H9 (cell line): ENCODE measurements at regions not wholly inside any gene's neighbourhood (a gene's known extent, or its start where the extent isn't known, plus 50 kb on each side); places are given as distances from the start of the nearest gene placed in this dataset.

Source experiments
- DNase-seq: peaks from one replicate; pipeline ENCODE4 v3.0.0-alpha.2; 2017
- H2AFZ ChIP-seq: one replicate; pipeline ENCODE4 v1.6.1; 2013; ENCODE audit warnings: mild to moderate bottlenecking, low read length, control low read depth, moderate library complexity
- H2AK5ac ChIP-seq: 2 replicates; pipeline ENCODE4 v1.6.1; 2013; ENCODE audit warnings: low read length, control low read depth, mixed read lengths; ENCODE audit not compliant: insufficient read length
- H2BK120ac ChIP-seq: one replicate; pipeline ENCODE4 v1.6.1; 2013; ENCODE audit warnings: low read depth, mild to moderate bottlenecking, low read length, control low read depth, inconsistent platforms; ENCODE audit not compliant: poor library complexity, severe bottlenecking
- H2BK12ac ChIP-seq: 2 replicates; pipeline ENCODE4 v1.6.1; 2013; ENCODE audit warnings: low read length, control low read depth, mixed read lengths, low read depth; ENCODE audit not compliant: insufficient read length
- H2BK15ac ChIP-seq: 2 replicates; pipeline ENCODE4 v1.6.1; 2013; ENCODE audit warnings: low read depth, low read length, control low read depth
- H2BK20ac ChIP-seq: one replicate; pipeline ENCODE4 v1.6.1; 2013; ENCODE audit warnings: low read depth, mild to moderate bottlenecking, low read length, control low read depth, inconsistent platforms; ENCODE audit not compliant: poor library complexity, severe bottlenecking
- H2BK5ac ChIP-seq: 2 replicates; pipeline ENCODE4 v1.6.1; 2013; ENCODE audit warnings: low read length, control low read depth, mixed read lengths; ENCODE audit not compliant: insufficient read length
- H3K14ac ChIP-seq: 2 replicates; pipeline ENCODE4 v1.6.1; 2013; ENCODE audit warnings: low read length, control low read depth; ENCODE audit not compliant: insufficient read depth
- H3K18ac ChIP-seq: 2 replicates; pipeline ENCODE4 v1.6.1; 2013; ENCODE audit warnings: low read depth, mild to moderate bottlenecking, mixed read lengths, low read length, control low read depth; ENCODE audit not compliant: insufficient read length
- H3K23ac ChIP-seq: 2 replicates; pipeline ENCODE4 v1.6.1; 2013; ENCODE audit warnings: low read length, control low read depth, mixed read lengths, low read depth; ENCODE audit not compliant: insufficient read length
- H3K23me2 ChIP-seq: 2 replicates; pipeline ENCODE4 v1.6.1; 2013; ENCODE audit warnings: low read depth, mild to moderate bottlenecking, mixed read lengths, low read length, control low read depth; ENCODE audit not compliant: insufficient read length, poor library complexity, severe bottlenecking
- H3K27ac ChIP-seq: 2 replicates; pipeline ENCODE4 v1.5.1; 2013; ENCODE audit warnings: low read length, control low read depth, mixed read lengths, low read depth; ENCODE audit not compliant: insufficient read length
- H3K27me3 ChIP-seq: 2 replicates; pipeline ENCODE4 v1.6.1; 2013; ENCODE audit warnings: low read length, control low read depth, inconsistent platforms; ENCODE audit not compliant: insufficient read depth
- H3K4ac ChIP-seq: 2 replicates; pipeline ENCODE4 v1.6.1; 2013; ENCODE audit warnings: low read depth, mild to moderate bottlenecking, control low read depth, inconsistent platforms, low read length, moderate library complexity
- H3K4me1 ChIP-seq: 2 replicates; pipeline ENCODE4 v1.6.1; 2013; ENCODE audit warnings: low read length, control low read depth, inconsistent platforms; ENCODE audit not compliant: insufficient read depth
- H3K4me2 ChIP-seq: 2 replicates; pipeline ENCODE4 v1.6.1; 2013; ENCODE audit warnings: low read length, control low read depth, mixed read lengths; ENCODE audit not compliant: insufficient read length, insufficient read depth
- H3K56ac ChIP-seq: 2 replicates; pipeline ENCODE4 v1.6.1; 2013; ENCODE audit warnings: low read depth, mild to moderate bottlenecking, mixed read lengths, low read length, control low read depth; ENCODE audit not compliant: insufficient read length
- H3K79me1 ChIP-seq: 2 replicates; pipeline ENCODE4 v1.6.1; 2013; ENCODE audit warnings: low read depth, mild to moderate bottlenecking, moderate library complexity, low read length, control low read depth, inconsistent platforms; ENCODE audit not compliant: insufficient read depth, poor library complexity, severe bottlenecking
- H3K79me2 ChIP-seq: 2 replicates; pipeline ENCODE4 v1.6.1; 2013; ENCODE audit warnings: low read length, control low read depth, inconsistent platforms; ENCODE audit not compliant: insufficient read depth
- H3K9ac ChIP-seq: 2 replicates; pipeline ENCODE4 v1.6.1; 2013; ENCODE audit warnings: low read length, control low read depth, mixed read lengths; ENCODE audit not compliant: insufficient read length; ENCODE audit errors: extremely low read depth
- H3K9me3 ChIP-seq: one replicate; pipeline ENCODE4 v1.6.1; 2013; ENCODE audit warnings: low read depth, low read length, inconsistent platforms; ENCODE audit not compliant: control insufficient read depth
- H3T11ph ChIP-seq: one replicate; pipeline ENCODE4 v1.6.1; 2013; ENCODE audit warnings: mild to moderate bottlenecking, low read length, control low read depth, inconsistent platforms
- H4K20me1 ChIP-seq: one replicate; pipeline ENCODE4 v1.6.1; 2013; ENCODE audit not compliant: control insufficient read depth, insufficient read length, insufficient read depth
- H4K5ac ChIP-seq: 2 replicates; pipeline ENCODE4 v1.6.1; 2013; ENCODE audit warnings: low read depth, mild to moderate bottlenecking, mixed read lengths, low read length, control low read depth; ENCODE audit not compliant: insufficient read length
- H4K8ac ChIP-seq: replicated peaks from 2 replicates; pipeline ENCODE4 v1.6.1; 2013; ENCODE audit warnings: low read length, control low read depth, mixed read lengths, low read depth; ENCODE audit not compliant: insufficient read length
- H4K91ac ChIP-seq: 2 replicates; pipeline ENCODE4 v1.6.1; 2013; ENCODE audit warnings: low read depth, mild to moderate bottlenecking, moderate library complexity, mixed read lengths, low read length, control low read depth; ENCODE audit not compliant: insufficient read length
- H3K27ac Mint-ChIP-seq, 3 experiments: 2 replicates in 2 of 3; 3 replicates in 1 of 3; pipeline ENCODE4 v1.8.0; 2020 to 2021; ENCODE audit warnings: mixed read lengths in 3 of 3, mild to moderate bottlenecking in 1 of 3, moderate library complexity in 1 of 3
- H3K27me3 Mint-ChIP-seq: 2 replicates; pipeline ENCODE4 v1.8.0; 2021; ENCODE audit warnings: low read depth, mild to moderate bottlenecking, moderate library complexity, mixed read lengths
- H3K36me3 Mint-ChIP-seq, 3 experiments: 2 replicates in 2 of 3; 3 replicates in 1 of 3; pipeline ENCODE4 v1.8.0; 2020 to 2021; ENCODE audit warnings: low read depth in 3 of 3, mixed read lengths in 3 of 3; ENCODE audit not compliant: insufficient read depth in 1 of 3
- H3K4me1 Mint-ChIP-seq, 2 experiments: 2 replicates each; pipeline ENCODE4 v1.8.0; 2020; ENCODE audit warnings: mixed read lengths in 2 of 2
- H3K4me3 Mint-ChIP-seq, 2 experiments: 2 replicates in 1 of 2; 3 replicates in 1 of 2; pipeline ENCODE4 v1.8.0; 2020 to 2021; ENCODE audit warnings: mild to moderate bottlenecking in 2 of 2, mixed read lengths in 2 of 2, moderate library complexity in 1 of 2
- H3K9me3 Mint-ChIP-seq, 2 experiments: 2 replicates in 1 of 2; 3 replicates in 1 of 2; pipeline ENCODE4 v1.8.0; 2020; ENCODE audit warnings: mild to moderate bottlenecking in 2 of 2, mixed read lengths in 2 of 2, moderate library complexity in 1 of 2
- TF ChIP-seq, protein P1 (sequence below): fragments of 200-600 bp; sonication (generic); conservative IDR thresholded peaks from 3 replicates; pipeline ENCODE4 v1.8.0; 2021; ENCODE audit warnings: antibody characterized with exemption, mild to moderate bottlenecking

DNA sequence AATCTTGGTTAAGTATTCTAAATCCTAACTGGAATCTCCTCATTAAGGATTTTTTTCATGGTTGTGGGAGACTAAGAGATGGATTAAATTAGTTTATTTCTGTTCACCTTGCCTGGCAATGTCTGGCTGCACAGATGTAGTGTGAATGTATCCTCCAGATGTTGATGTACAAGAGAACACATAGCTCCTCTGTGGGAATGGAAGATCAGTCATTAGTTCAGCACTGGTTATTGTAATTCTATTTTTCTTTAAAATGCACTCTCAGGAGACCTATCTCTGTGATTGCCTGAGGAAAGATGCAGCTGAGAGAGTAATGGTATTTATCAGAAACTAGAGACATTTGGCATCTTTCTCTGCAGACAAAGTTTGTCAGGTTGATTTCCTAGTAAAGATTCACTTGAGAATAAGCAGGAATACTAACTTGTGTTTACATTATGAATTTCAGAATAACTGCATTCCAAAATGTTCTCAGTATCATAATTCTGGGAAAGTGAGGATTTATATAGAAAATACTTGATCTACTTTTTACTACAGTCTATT is 178.6 kb downstream of the GIPC2 start:
- Histone ChIP-seq H3K79me1 (no peaks in the 10 kb centered on the region), H3K9me3 (no peaks in the 10 kb centered on the region), H2BK120ac (no peak overlapping the region), H4K91ac (no peak overlapping the region), H4K8ac (no peak overlapping the region), H2BK20ac (no peak overlapping the region), H3K4ac (no peak overlapping the region), H2BK15ac (no peak overlapping the region), H2AK5ac (no peak overlapping the region), H3K79me2 (no peaks in the 10 kb centered on the region), H3K23ac (no peak overlapping the region), H3K56ac (no peak overlapping the region), H3T11ph (no peak overlapping the region), H2AFZ (no peak overlapping the region), H3K4me2 (no peak overlapping the region), H3K27ac (no peak overlapping the region), H2BK12ac (no peak overlapping the region), H3K18ac (no peak overlapping the region), H4K5ac (no peak overlapping the region), H4K20me1 (no peaks in the 10 kb centered on the region), H3K9ac (no peak overlapping the region), H3K14ac (no peak overlapping the region), H2BK5ac (no peak overlapping the region), H3K27me3 (no peaks in the 10 kb centered on the region), H3K4me1 (peaks cover 5% of the 10 kb centered on the region; the same call in 1 of the 2 replicates), H3K23me2 (no peaks in the 10 kb centered on the region)
- peaks cover 30 to 47% of the 10 kb centered on the region in 2 experiments for H3K4me1 Mint-ChIP-seq
- H3K36me3 Mint-ChIP-seq, result peaks cover 0 to 6% (median 0%) of the 10 kb centered on the region in 3 experiments; a peak in 2 of 7 replicates
- peaks cover 0 to 10% of the 10 kb centered on the region in 2 experiments; a peak in 3 of 5 replicates for H3K9me3 Mint-ChIP-seq
- DNase-seq, result no peak
- TF ChIP-seq, protein P1, sequence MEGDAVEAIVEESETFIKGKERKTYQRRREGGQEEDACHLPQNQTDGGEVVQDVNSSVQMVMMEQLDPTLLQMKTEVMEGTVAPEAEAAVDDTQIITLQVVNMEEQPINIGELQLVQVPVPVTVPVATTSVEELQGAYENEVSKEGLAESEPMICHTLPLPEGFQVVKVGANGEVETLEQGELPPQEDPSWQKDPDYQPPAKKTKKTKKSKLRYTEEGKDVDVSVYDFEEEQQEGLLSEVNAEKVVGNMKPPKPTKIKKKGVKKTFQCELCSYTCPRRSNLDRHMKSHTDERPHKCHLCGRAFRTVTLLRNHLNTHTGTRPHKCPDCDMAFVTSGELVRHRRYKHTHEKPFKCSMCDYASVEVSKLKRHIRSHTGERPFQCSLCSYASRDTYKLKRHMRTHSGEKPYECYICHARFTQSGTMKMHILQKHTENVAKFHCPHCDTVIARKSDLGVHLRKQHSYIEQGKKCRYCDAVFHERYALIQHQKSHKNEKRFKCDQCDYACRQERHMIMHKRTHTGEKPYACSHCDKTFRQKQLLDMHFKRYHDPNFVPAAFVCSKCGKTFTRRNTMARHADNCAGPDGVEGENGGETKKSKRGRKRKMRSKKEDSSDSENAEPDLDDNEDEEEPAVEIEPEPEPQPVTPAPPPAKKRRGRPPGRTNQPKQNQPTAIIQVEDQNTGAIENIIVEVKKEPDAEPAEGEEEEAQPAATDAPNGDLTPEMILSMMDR, result no peak
- peaks cover 82% of the 10 kb centered on the region for H3K27me3 Mint-ChIP-seq
- H3K4me3 Mint-ChIP-seq, result no peak overlapping the region
- no peak overlapping the region for H3K27ac Mint-ChIP-seq
